Cardiac muscle cell (in vitro differentiated cells and primary cell): ENCODE measurements at regions not wholly inside any gene's neighbourhood (a gene's known extent, or its start where the extent isn't known, plus 50 kb on each side); places are given as distances from the start of the nearest gene placed in this dataset.

ENCODE experiments used
- DNase-seq, 2 donors: peaks; one replicate each; pipeline versions ENCODE4 v3.0.0 to v3.0.0-alpha.2; 2010 to 2017; ENCODE audit warnings: low read depth in 1 of 2, low spot score in 1 of 2
- H3K27ac ChIP-seq: fragments of 200-600 bp; sonication (generic); 2 replicates; pipeline ENCODE4 v1.5.1; 2016
- H3K27me3 ChIP-seq: fragments of 200-600 bp; sonication (generic); 2 replicates; pipeline ENCODE4 v1.6.0; 2016; ENCODE audit warnings: control low read depth
- H3K36me3 ChIP-seq: fragments of 200-600 bp; sonication (generic); 2 replicates; pipeline ENCODE4 v1.5.1; 2016; ENCODE audit warnings: control low read depth
- H3K4me1 ChIP-seq: fragments of 200-600 bp; sonication (generic); 2 replicates; pipeline ENCODE4 v1.8.1; 2017; ENCODE audit warnings: low read depth, mild to moderate bottlenecking, mixed run types
- H3K4me3 ChIP-seq: fragments of 200-600 bp; sonication (generic); 2 replicates; pipeline ENCODE4 v1.5.1; 2016; ENCODE audit warnings: mild to moderate bottlenecking
- H3K9me3 ChIP-seq: fragments of 200-600 bp; sonication (generic); 2 replicates; pipeline ENCODE4 v1.5.1; 2017; ENCODE audit warnings: low read depth, mild to moderate bottlenecking, control low read depth
- TF ChIP-seq, protein P1 (sequence below): IDR thresholded peaks from 2 replicates; pipeline ENCODE4 v1.5.1; 2012; ENCODE audit warnings: low read depth, mild to moderate bottlenecking, low read length

DNA sequence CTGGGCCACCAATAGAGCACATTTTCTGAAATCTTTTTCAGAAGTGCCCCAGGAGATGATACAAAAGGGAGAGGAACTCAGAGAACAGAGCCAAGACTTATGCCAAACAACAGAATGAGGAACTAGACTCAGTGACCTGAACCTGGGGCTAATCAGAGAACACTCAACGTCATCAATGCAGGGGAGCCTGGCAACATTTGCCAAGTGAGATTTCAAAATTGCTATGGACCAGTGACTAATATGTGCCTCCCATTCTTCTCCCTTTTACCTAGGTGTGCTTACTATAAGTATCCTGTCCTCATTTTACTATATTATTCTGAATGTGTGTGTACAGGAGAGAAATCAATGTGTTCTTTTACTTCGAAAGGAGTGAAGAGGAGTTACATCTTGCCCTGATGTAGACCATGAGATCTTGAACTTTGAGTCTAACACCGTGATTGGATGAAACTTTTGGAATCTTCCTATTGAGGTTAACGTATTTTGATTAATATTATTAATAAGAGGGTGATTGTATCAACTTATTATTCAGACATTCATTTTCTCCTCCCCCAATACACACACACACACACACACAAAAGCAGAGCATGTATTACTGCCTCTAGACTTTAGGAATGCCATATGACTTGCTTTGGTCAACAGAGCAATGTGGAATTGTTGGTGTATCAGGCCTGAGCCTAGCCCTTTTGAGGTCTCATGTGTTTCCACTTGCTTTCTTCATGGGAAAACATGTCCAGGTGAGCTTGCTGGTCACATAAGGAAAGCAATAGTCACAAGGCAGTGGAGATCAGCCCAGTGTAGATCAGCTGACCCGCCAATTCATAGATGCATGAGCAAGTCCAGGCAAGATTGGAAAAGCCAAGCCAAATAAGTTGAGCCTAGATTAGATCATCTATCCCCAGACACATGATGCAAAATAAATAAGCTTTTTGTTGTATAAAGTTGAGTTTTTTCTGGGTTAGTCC, 80.3 kb upstream of the ETS2 start:
- no peaks in the 10 kb centered on the region for H3K36me3 ChIP-seq
- H3K9me3 ChIP-seq = no peaks in the 10 kb centered on the region
- no peak overlapping the region for H3K27ac ChIP-seq
- no peak for DNase-seq
- TF ChIP-seq, protein P1, sequence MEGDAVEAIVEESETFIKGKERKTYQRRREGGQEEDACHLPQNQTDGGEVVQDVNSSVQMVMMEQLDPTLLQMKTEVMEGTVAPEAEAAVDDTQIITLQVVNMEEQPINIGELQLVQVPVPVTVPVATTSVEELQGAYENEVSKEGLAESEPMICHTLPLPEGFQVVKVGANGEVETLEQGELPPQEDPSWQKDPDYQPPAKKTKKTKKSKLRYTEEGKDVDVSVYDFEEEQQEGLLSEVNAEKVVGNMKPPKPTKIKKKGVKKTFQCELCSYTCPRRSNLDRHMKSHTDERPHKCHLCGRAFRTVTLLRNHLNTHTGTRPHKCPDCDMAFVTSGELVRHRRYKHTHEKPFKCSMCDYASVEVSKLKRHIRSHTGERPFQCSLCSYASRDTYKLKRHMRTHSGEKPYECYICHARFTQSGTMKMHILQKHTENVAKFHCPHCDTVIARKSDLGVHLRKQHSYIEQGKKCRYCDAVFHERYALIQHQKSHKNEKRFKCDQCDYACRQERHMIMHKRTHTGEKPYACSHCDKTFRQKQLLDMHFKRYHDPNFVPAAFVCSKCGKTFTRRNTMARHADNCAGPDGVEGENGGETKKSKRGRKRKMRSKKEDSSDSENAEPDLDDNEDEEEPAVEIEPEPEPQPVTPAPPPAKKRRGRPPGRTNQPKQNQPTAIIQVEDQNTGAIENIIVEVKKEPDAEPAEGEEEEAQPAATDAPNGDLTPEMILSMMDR = no peak
- H3K4me3 ChIP-seq = no peak overlapping the region
- H3K27me3 ChIP-seq = no peaks in the 10 kb centered on the region
- no peaks in the 10 kb centered on the region for H3K4me1 ChIP-seq

DNA sequence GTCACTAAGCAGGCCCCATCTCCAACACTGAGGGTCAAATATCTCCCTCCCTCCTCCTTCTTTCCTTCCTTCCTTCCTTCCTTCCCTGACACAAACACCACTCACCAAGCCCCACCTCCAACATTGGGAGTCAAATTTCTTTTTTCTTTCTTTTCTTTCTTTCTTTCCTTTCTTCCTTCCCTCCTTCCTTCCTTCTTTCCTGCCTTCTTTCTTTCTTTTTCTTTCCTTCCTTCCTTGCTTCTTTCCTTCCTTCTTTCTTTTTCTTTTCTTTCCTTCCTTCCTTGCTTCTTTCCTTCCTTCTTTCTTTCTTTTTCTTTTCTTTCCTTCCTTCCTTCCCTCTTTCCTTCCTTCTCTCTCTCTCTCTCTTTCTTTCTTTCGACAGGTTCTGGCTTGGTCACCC, 79.2 kb upstream of the ETS2 start:
- TF ChIP-seq, protein P1 = no peak
- H3K27me3 ChIP-seq = no peaks in the 10 kb centered on the region
- H3K4me3 ChIP-seq = no peak overlapping the region
- H3K9me3 ChIP-seq = no peaks in the 10 kb centered on the region
- no peaks in the 10 kb centered on the region for H3K36me3 ChIP-seq
- no peak overlapping the region for H3K27ac ChIP-seq
- no peaks in the 10 kb centered on the region for H3K4me1 ChIP-seq
- DNase-seq = no peak

DNA sequence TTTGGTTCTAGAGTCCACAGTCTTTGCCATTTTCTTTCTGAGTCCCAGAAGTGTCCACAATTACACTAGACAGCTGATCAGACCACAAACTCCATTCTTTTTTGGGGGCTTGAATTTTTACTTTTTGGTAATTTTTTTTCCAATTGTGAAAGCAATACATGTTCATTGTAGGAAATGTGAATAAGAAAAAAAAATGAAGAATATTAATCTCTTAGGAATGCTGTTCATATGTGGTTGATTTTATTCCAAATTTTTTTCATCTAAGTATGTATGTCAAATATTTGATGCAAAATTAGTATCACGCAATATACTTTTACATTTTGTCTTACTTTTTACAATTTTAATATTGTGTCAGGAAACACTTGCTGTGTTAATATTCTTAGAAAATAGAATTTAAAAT, 76.4 kb upstream of the ETS2 start:
- TF ChIP-seq, protein P1 = no peak
- peaks cover under 1% of the 10 kb centered on the region for H3K4me1 ChIP-seq
- no peaks in the 10 kb centered on the region for H3K36me3 ChIP-seq
- DNase-seq = no peak
- H3K4me3 ChIP-seq = no peak overlapping the region
- H3K27me3 ChIP-seq = no peaks in the 10 kb centered on the region
- no peak overlapping the region for H3K27ac ChIP-seq
- no peaks in the 10 kb centered on the region for H3K9me3 ChIP-seq

DNA sequence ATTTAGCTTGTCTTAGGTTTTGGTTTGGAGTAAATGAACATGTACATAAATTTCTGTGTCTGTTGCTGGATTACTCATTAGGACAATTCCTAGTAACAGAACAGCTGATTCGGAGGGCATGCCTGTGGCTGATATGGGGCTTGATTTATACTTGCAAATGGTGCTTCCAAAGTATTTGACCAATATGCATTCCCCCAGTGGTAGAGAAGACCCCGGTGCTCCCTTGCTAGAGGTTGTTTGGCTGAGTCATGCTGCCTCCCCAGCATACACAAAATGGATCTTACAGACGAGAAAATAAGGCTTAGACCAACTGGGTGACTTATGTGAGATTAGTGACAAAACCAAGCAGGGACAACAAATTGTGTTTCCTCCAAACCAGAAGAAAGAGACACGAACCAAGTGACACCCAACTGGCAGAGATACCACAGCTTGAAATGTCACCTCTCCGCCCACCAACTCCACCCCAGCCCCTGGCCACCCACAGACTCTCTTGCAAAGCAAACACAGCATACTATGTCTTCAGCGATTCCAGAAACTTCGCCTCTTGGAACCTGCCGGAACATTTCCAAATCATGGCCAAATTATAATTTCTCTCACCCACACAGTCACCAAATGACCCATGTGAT, 75.9 kb upstream of the ETS2 start:
- no peaks in the 10 kb centered on the region for H3K27me3 ChIP-seq
- no peak overlapping the region for H3K4me3 ChIP-seq
- H3K36me3 ChIP-seq = no peaks in the 10 kb centered on the region
- no peaks in the 10 kb centered on the region for H3K9me3 ChIP-seq
- peaks cover 6% of the 10 kb centered on the region for H3K4me1 ChIP-seq
- DNase-seq = no peak
- no peak overlapping the region for H3K27ac ChIP-seq
- TF ChIP-seq, protein P1 = no peak

DNA sequence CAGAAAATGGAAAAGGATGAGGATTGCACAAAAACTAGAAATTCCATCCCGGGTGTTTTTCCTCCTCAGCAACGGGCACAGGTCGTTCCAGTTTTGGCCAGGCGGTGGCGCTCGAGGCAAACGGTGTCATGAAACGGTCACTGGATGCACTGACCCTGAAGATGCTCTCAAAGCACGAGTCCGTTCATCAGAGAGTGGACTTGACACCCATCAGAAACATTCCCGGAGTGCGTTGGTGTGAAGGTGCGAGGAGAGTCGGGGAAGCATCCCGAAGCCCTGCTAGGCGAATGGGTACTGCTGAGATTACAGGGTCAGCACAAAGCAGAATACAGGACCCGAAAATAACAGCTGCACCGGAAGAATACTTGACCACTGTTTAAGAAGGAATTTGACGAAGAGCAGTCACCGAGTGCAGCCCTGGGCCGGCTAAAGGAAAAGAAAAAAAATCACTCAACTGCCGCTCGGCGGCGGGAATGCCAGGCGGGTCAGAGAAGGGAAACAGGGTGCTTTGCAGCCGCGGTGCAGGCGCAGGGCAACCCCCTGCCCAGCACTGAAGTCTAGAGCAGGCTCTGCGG, 71.7 kb upstream of the ETS2 start:
- H3K36me3 ChIP-seq = no peaks in the 10 kb centered on the region
- TF ChIP-seq, protein P1 = peak; percentile 94

More for the DNA sequence above, 71.7 kb upstream of the ETS2 start:
- peak; percentile 88 to 89 for DNase-seq
- H3K4me3 ChIP-seq = peak overlapping the region; percentile 14
- peak overlapping the region; percentile 46 for H3K27ac ChIP-seq
- H3K4me1 ChIP-seq = peaks cover 6% of the 10 kb centered on the region
- H3K27me3 ChIP-seq = no peaks in the 10 kb centered on the region
- H3K9me3 ChIP-seq = no peaks in the 10 kb centered on the region
